HEK293 (cell line): ENCODE measurements at regions not wholly inside any gene's neighbourhood (a gene's known extent, or its start where the extent isn't known, plus 50 kb on each side); places are given as distances from the start of the nearest gene placed in this dataset.
A peak's percentile ranks its signal among the peaks of the same experiment; 100 is the strongest.

ENCODE experiments used
- GLIS1 ChIP-seq: fragments of 450-650 bp; formaldehyde crosslinking; IDR thresholded peaks from 2 replicates; pipeline ENCODE4 v1.5.1; 2016; ENCODE audit warnings: missing biosample characterization, missing genetic modification characterization
- IKZF3 ChIP-seq: fragments of 450-650 bp; IDR thresholded peaks from 2 replicates; pipeline ENCODE4 v1.5.0; 2018; ENCODE audit warnings: missing biosample characterization, mild to moderate bottlenecking, missing genetic modification characterization, moderate library complexity
- PRDM10 ChIP-seq: fragments of 450-650 bp; formaldehyde crosslinking; IDR thresholded peaks from 2 replicates; pipeline ENCODE4 v1.5.1; 2016; ENCODE audit warnings: missing biosample characterization, missing genetic modification characterization
- SP7 ChIP-seq: fragments of 450-650 bp; formaldehyde crosslinking; IDR thresholded peaks from 2 replicates; pipeline ENCODE4 v1.5.1; 2016; ENCODE audit warnings: missing biosample characterization, missing genetic modification characterization
- TCF7L2 ChIP-seq: IDR thresholded peaks from 2 replicates; pipeline ENCODE4 v1.6.1; 2011; ENCODE audit warnings: low read depth, mild to moderate bottlenecking, inconsistent platforms, low read length, moderate library complexity, borderline replicate concordance
- YY2 ChIP-seq: fragments of 450-650 bp; formaldehyde crosslinking; IDR thresholded peaks from 2 replicates; pipeline ENCODE4 v1.5.1; 2016; ENCODE audit warnings: missing biosample characterization, missing genetic modification characterization
- ZNF121 ChIP-seq: fragments of 450-650 bp; formaldehyde crosslinking; IDR thresholded peaks from 2 replicates; pipeline ENCODE4 v1.5.1; 2016; ENCODE audit warnings: missing biosample characterization, missing genetic modification characterization
- ZNF155 ChIP-seq: fragments of 450-650 bp; formaldehyde crosslinking; IDR thresholded peaks from 2 replicates; pipeline ENCODE4 v1.5.1; 2016; ENCODE audit warnings: missing biosample characterization, missing genetic modification characterization
- ZNF398 ChIP-seq: fragments of 450-650 bp; formaldehyde crosslinking; IDR thresholded peaks from 2 replicates; pipeline ENCODE4 v1.5.1; 2017; ENCODE audit warnings: missing biosample characterization, missing genetic modification characterization
- ZNF488 ChIP-seq: fragments of 450-650 bp; formaldehyde crosslinking; IDR thresholded peaks from 2 replicates; pipeline ENCODE4 v1.5.1; 2016; ENCODE audit warnings: missing biosample characterization, missing genetic modification characterization
- ZNF544 ChIP-seq: fragments of 450-650 bp; formaldehyde crosslinking; IDR thresholded peaks from 2 replicates; pipeline ENCODE4 v1.5.0; 2017; ENCODE audit warnings: missing biosample characterization, missing genetic modification characterization
- ZNF571 ChIP-seq: fragments of 450-650 bp; formaldehyde crosslinking; IDR thresholded peaks from 2 replicates; pipeline ENCODE4 v1.5.0; 2017; ENCODE audit warnings: missing biosample characterization, missing genetic modification characterization
- ZNF580 ChIP-seq: fragments of 450-650 bp; formaldehyde crosslinking; IDR thresholded peaks from 2 replicates; pipeline ENCODE4 v1.5.1; 2016; ENCODE audit warnings: missing biosample characterization, missing genetic modification characterization
- ZNF747 ChIP-seq: fragments of 450-650 bp; formaldehyde crosslinking; IDR thresholded peaks from 2 replicates; pipeline ENCODE4 v1.5.1; 2016; ENCODE audit warnings: missing biosample characterization, missing genetic modification characterization
- ZNF830 ChIP-seq: fragments of 450-650 bp; IDR thresholded peaks from 2 replicates; pipeline ENCODE4 v1.5.0; 2018; ENCODE audit warnings: missing biosample characterization, missing genetic modification characterization, low read depth, mild to moderate bottlenecking, moderate library complexity
- TF ChIP-seq, protein P1 (sequence below): fragments of 450-650 bp; formaldehyde crosslinking; IDR thresholded peaks from 2 replicates; pipeline ENCODE4 v1.5.1; 2016; ENCODE audit warnings: missing biosample characterization, missing genetic modification characterization, borderline replicate concordance

- TF ChIP-seq, protein P1, sequence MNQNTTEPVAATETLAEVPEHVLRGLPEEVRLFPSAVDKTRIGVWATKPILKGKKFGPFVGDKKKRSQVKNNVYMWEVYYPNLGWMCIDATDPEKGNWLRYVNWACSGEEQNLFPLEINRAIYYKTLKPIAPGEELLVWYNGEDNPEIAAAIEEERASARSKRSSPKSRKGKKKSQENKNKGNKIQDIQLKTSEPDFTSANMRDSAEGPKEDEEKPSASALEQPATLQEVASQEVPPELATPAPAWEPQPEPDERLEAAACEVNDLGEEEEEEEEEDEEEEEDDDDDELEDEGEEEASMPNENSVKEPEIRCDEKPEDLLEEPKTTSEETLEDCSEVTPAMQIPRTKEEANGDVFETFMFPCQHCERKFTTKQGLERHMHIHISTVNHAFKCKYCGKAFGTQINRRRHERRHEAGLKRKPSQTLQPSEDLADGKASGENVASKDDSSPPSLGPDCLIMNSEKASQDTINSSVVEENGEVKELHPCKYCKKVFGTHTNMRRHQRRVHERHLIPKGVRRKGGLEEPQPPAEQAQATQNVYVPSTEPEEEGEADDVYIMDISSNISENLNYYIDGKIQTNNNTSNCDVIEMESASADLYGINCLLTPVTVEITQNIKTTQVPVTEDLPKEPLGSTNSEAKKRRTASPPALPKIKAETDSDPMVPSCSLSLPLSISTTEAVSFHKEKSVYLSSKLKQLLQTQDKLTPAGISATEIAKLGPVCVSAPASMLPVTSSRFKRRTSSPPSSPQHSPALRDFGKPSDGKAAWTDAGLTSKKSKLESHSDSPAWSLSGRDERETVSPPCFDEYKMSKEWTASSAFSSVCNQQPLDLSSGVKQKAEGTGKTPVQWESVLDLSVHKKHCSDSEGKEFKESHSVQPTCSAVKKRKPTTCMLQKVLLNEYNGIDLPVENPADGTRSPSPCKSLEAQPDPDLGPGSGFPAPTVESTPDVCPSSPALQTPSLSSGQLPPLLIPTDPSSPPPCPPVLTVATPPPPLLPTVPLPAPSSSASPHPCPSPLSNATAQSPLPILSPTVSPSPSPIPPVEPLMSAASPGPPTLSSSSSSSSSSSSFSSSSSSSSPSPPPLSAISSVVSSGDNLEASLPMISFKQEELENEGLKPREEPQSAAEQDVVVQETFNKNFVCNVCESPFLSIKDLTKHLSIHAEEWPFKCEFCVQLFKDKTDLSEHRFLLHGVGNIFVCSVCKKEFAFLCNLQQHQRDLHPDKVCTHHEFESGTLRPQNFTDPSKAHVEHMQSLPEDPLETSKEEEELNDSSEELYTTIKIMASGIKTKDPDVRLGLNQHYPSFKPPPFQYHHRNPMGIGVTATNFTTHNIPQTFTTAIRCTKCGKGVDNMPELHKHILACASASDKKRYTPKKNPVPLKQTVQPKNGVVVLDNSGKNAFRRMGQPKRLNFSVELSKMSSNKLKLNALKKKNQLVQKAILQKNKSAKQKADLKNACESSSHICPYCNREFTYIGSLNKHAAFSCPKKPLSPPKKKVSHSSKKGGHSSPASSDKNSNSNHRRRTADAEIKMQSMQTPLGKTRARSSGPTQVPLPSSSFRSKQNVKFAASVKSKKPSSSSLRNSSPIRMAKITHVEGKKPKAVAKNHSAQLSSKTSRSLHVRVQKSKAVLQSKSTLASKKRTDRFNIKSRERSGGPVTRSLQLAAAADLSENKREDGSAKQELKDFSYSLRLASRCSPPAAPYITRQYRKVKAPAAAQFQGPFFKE (tag by site-specific recombination): no peak
- TF ChIP-seq SP7: no peak
- TF ChIP-seq ZNF830 (tag by site-specific recombination): no peak
- no peak for TF ChIP-seq YY2 (tag by site-specific recombination)
- TF ChIP-seq ZNF155 (tag by site-specific recombination): no peak
- TF ChIP-seq ZNF398 (tag by site-specific recombination): no peak
- no peak for TF ChIP-seq ZNF571 (tag by site-specific recombination)
- no peak for TF ChIP-seq GLIS1 (tag by site-specific recombination)
- TF ChIP-seq ZNF580 (tag by site-specific recombination): no peak
- no peak for TF ChIP-seq ZNF747 (tag by site-specific recombination)
- no peak for TF ChIP-seq PRDM10 (tag by site-specific recombination)
- no peak for TF ChIP-seq ZNF544 (tag by site-specific recombination)
- TF ChIP-seq TCF7L2: no peak
- TF ChIP-seq ZNF488 (tag by site-specific recombination): no peak
- no peak for TF ChIP-seq IKZF3 (tag by site-specific recombination)
- TF ChIP-seq ZNF121 (tag by site-specific recombination): 0 out of 2 replicates have a peak, but pooled peaks have one; percentile 61
Observed at GRCh38 chr5:124907098-124907644, 160.7 kb upstream of the ZNF608 start (continued).
